ENCODE measurements at regions not wholly inside any gene's neighbourhood (a gene's known extent, or its start where the extent isn't known, plus 50 kb on each side); places are given as distances from the start of the nearest gene placed in this dataset.
A peak's percentile ranks its signal among the peaks of the same experiment; 100 is the strongest.

- in situ Hi-C loops (cut with HindIII; ENCODE audit: low pct_ligation_motif_present, low pct_unique_long_range_greater_than_20kb, low sequenced_read_pairs): no loop called here
- DNase-seq: no peak
Measured at GRCh38 chr12:118586433-118586832, 210.1 kb downstream of the SUDS3 start.

- in situ Hi-C loops (cut with HindIII; ENCODE audit: low pct_ligation_motif_present, low pct_unique_long_range_greater_than_20kb, low sequenced_read_pairs): no loop called here
- no peak for DNase-seq
Measured at GRCh38 chr12:118589162-118589561, 212.8 kb downstream of the SUDS3 start.

DNA sequence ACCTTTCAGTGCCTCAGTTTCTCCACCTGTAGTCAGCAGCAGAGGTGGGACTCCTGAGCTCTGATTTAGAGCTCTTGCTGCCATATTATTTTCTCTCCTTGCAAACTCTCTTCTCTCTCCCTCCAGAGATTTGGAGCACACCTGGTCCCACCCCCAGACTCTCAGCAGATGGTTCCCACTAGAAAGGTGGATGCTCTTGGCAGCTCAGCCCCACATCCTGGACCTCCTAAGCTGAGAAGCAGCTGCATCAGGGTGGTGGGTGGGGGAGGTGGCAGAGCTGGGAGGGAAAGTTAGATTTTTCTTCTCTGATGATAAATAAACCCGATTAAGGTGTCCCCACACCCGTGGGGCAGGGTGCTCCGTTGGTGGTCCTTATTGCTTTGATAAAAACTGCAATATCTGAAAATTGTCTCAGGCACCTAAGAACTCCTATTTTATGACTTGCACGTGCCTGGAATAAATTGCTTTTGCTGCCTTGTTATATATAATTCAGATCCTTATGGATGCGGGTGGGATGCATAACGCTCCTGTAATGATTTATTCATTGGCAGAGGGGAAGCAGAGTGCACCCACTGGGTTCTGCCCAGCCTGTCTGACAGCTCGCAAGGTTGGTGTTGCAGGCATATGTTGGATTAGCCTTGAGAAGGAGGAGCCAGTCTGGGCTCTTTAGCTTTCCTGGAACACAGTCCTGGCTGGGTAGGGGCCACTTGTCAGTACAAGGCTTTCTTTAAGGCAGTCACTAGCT is 214.2 kb downstream of the SUDS3 start:
- in situ Hi-C loops (cut with HindIII; ENCODE audit: low pct_ligation_motif_present, low pct_unique_long_range_greater_than_20kb, low sequenced_read_pairs): no loop called here
- DNase-seq: no peak

DNA sequence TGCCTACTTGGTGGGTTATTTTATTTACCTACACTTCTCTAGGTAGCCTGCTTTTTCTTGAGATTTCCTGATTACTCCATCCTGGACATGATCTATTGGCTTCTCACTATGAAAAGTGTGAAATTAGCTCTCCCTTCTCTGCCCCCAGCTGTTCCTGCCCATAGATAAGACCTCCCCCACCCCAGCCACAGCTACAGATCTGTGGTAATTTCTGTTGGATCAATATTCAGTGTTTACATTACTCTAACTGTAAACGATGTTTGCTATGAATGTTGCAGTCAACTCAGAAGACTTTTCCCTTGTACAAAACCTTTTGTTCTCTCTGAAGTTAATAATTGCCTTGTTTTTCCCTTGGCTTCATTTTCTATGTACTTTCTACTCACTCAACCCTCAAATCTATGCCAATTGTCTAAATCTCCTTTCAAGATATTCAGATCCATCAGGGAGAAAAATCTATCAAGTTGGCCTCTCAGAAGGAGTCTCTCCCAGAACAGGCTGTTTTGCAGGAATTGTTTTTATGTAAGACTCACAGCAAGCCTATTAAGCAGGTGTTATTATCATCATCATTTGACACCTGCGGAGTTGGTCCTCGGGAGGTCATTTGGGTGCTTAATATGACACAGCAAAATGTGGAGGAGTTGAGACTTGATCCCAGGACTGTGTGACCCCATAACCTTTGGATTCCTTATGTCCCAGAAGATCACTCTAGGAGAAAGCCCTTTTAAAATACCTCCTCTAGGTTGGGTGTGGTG is 227.4 kb downstream of the SUDS3 start:
- no peak for DNase-seq

GRCh38 chr12:118606690-118607089 is 230.3 kb downstream of the SUDS3 start:
- DNase-seq: no peak
- in situ Hi-C loops (cut with HindIII; ENCODE audit: low pct_ligation_motif_present, low pct_unique_long_range_greater_than_20kb, low sequenced_read_pairs): no loop called here

More for the DNA sequence above, 227.4 kb downstream of the SUDS3 start:
- in situ Hi-C loops (cut with HindIII; ENCODE audit: low pct_ligation_motif_present, low pct_unique_long_range_greater_than_20kb, low sequenced_read_pairs): no loop called here

DNA sequence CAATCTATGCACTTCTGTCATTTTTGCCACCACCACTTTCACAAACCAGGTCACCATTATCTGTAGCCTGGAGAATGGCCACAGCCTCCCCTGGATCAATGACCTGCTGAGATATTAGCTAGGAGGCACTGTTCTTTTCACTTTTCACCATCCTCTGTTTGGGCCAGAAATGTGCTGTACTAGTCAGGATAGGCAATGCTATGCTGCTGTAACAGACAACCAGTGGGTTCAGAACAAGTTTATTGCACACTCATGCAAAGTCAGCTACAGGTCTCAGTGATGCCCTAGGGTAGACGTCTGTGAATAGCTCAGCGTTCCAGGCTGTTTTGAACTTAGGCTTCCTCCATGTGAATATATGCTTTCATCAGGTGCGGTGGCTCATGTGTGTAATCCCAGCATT is 231.5 kb downstream of the SUDS3 start:
- in situ Hi-C loops (cut with HindIII; ENCODE audit: low pct_ligation_motif_present, low pct_unique_long_range_greater_than_20kb, low sequenced_read_pairs): no loop called here
- no peak for DNase-seq

DNA sequence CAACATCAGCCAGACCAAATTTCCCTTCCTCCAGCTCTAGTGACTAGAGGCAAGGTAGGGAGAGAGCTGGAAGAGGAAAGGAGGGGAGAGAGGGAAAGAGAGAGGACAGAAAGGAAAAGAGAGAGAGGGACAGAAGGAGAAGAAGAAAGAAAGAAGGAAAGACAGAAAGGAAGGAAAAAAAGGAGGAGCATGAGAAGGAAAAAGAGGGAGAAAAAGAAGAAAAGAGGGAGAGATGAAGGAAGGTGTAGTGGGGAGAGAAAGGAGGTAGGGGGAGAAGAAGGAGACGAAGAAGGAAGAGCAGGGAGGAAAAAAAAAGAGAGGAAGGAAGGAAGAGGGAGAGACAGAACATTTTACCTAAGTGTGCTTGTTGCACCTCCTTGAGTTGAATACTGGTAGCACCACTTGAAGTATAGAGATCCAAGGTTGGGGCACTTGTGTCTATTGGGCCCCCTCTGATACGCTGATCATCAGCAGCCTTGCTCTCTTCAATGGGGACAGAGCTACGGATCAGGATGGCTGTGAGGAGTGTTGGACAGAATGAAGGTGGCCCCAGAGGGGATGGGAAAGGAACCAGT is 232.5 kb downstream of the SUDS3 start:
- DNase-seq: no peak
- in situ Hi-C loops (cut with HindIII; ENCODE audit: low pct_ligation_motif_present, low pct_unique_long_range_greater_than_20kb, low sequenced_read_pairs): no loop called here

GRCh38 chr12:118611295-118611694 is 234.9 kb downstream of the SUDS3 start:
- in situ Hi-C loops (cut with HindIII; ENCODE audit: low pct_ligation_motif_present, low pct_unique_long_range_greater_than_20kb, low sequenced_read_pairs): no loop called here
- no peak for DNase-seq

GRCh38 chr12:118611770-118612169 is 235.4 kb downstream of the SUDS3 start:
- in situ Hi-C loops (cut with HindIII; ENCODE audit: low pct_ligation_motif_present, low pct_unique_long_range_greater_than_20kb, low sequenced_read_pairs): no loop called here
- no peak for DNase-seq

DNA sequence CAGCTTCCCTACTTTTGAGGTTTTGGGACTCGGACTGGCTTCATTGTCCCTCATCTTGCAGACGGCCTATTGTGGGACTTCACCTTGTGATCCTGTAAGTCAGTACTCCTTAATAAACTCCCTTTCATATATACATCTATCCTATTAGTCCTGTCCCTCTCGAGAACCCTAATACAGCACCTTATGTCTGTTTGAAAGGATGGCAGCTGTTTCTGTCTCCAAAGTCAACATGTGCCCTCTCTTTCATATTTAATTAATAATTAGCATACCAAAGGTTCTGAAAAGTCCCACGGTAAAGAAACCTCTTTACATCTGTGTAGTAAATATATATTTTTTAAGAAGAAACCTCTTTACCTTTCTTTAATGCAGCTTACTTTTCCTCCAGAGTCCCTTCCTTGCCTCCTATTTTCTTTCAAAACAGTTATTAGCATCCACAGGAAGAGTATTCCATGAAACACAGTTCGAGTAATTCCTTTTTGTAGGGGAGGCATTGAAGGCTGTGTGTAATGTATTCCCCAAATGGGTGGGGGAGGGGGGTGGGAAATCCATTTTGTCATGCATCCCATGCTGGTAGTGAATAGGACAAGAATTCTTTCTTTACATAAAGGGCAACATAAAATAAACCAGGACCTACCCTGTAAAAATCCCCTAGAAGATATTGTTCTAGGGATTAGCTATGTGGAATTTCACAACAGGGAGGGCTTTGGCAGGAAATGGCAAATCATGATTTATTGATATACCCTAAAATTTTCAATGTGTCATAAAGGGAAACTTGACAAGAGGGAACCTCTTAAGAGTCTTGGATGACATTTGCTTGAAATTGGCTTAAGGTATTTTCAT is 241.5 kb downstream of the SUDS3 start:
- in situ Hi-C loops (cut with HindIII; ENCODE audit: low pct_ligation_motif_present, low pct_unique_long_range_greater_than_20kb, low sequenced_read_pairs): no loop called here
- DNase-seq: no peak

GRCh38 chr12:118618695-118619094 is 242.3 kb downstream of the SUDS3 start:
- in situ Hi-C loops (cut with HindIII; ENCODE audit: low pct_ligation_motif_present, low pct_unique_long_range_greater_than_20kb, low sequenced_read_pairs): no loop called here
- no peak for DNase-seq

DNA sequence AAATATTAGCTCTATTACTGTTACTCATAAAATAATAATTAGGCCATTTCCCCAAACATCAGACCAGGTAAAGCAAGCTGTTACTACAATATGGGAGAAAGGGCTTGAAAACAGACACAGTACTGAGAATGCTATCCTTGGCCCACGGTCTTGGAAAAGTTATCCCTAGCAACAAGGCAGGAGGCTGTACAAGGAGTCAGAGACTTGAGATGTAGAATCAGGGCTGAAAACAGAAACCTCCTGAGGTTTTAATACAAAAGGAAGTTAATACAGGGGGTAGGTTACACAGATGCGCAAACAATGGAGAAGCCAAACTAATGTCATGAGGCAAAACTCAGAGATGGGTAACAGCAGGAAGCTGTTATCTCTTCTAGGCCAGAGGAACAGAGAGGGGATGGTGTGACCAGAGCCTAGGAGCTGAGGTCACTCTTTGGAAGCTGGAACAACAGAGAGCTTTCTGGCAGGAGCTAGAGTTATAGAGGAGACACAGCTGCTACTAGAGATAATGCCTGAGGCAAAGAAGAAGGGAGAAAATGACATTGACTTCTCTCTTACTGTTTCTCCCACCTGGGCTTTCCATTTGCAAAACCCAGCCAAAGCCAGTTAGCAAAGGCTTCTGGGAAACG is 248.8 kb downstream of the SUDS3 start:
- DNase-seq: no peak
- in situ Hi-C loops (cut with HindIII; ENCODE audit: low pct_ligation_motif_present, low pct_unique_long_range_greater_than_20kb, low sequenced_read_pairs): no loop called here

DNA sequence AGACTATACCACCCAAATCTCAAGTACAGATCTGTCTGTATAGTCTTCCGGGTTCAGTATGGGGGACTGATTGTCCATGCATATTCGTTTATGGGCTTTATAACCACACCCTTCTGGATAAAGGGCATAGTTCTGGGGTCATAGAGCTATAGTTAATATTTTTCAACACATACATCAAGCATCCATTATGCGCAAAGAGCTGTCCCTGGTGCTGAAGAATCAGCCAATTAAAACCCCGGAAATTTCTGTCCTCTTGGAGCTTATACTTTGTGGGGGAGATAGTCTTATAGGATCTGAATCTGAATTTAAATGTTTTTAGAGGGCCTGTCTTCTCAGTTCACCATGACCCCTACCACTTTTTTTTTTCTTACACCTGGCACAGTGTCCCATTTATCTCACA is 256.7 kb downstream of the SUDS3 start:
- in situ Hi-C loops (cut with HindIII; ENCODE audit: low pct_ligation_motif_present, low pct_unique_long_range_greater_than_20kb, low sequenced_read_pairs): no loop called here
- peak; percentile 33 for DNase-seq

DNA sequence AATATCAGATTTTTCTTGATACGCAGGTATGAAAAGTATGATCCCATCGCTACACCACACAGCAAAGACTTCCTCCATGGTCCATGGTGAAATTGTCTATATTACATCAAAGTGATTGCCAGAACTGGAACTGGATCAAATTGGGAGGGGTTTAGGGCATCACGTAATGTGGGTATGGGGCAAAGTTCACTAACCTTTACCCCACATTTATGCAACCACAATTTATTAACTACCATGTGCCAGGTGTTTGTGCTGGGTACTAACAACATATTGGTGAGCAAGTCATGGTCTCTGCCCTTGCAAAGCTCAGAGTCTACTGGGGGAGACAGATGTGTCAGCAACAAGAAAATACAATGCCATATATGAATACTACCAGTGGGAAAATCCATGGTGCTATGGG is 258.9 kb downstream of the SUDS3 start:
- in situ Hi-C loops (cut with HindIII; ENCODE audit: low pct_ligation_motif_present, low pct_unique_long_range_greater_than_20kb, low sequenced_read_pairs): no loop called here
- no peak for DNase-seq

- no peak for DNase-seq
- in situ Hi-C loops (cut with HindIII; ENCODE audit: low pct_ligation_motif_present, low pct_unique_long_range_greater_than_20kb, low sequenced_read_pairs): no loop called here
Measured at GRCh38 chr12:118637767-118638370, 261.5 kb downstream of the SUDS3 start.

DNA sequence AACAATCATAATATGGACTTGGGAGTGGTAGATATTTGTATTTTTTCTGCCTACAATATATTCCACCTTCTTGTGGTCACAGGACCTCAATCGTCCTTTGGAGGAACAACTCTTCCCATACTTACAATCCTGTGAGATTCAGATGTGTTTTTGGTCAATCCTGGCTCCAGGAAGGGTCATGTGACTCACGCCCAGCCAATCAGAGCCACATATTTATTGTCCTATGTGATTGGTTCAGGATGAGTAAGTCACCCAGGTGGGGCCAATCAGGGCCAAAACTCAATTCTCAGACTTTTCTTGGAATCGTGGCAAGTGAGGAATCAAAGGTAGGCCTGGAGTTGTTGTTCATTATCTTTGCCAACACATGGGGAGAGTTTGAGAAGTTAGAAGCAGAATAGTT is 264.9 kb downstream of the SUDS3 start:
- in situ Hi-C loops (cut with HindIII; ENCODE audit: low pct_ligation_motif_present, low pct_unique_long_range_greater_than_20kb, low sequenced_read_pairs): no loop called here
- no peak for DNase-seq

- DNase-seq: peak; percentile 62
- in situ Hi-C loops (cut with HindIII; ENCODE audit: low pct_ligation_motif_present, low pct_unique_long_range_greater_than_20kb, low sequenced_read_pairs): no loop called here
Measured at GRCh38 chr12:118645219-118645618, 268.9 kb downstream of the SUDS3 start.
